CD8-positive, alpha-beta memory T cell (primary cell): ENCODE measurements at regions not wholly inside any gene's neighbourhood (a gene's known extent, or its start where the extent isn't known, plus 50 kb on each side); places are given as distances from the start of the nearest gene placed in this dataset.

Experiments
- CTCF ChIA-PET: fragments of 350-600 bp; sonication (Branson Sonifier 250); formaldehyde crosslinking; loops from one replicate; lab custom pipeline; 2021; ENCODE audit warnings: antibody characterized with exemption; lab: Charles Lee
- POLR2A ChIA-PET: fragments of 350-600 bp; sonication (Branson Sonifier 250); formaldehyde crosslinking; loops from one replicate; lab custom pipeline; 2021; ENCODE audit warnings: antibody characterized with exemption; lab: Charles Lee
- DNase-seq, 5 donors: peaks; one replicate each; pipeline versions ENCODE4 v3.0.0 to v3.0.0-alpha.2; 2020 to 2022; ENCODE audit warnings: mixed read lengths in 1 of 5
- H3K27ac ChIP-seq: one replicate; pipeline ENCODE4 v1.7.0; 2013; ENCODE audit warnings: low read depth, mild to moderate bottlenecking, low read length, moderate library complexity
- H3K27me3 ChIP-seq: 2 replicates; pipeline ENCODE4 v1.7.0; 2013; ENCODE audit warnings: low read length, mild to moderate bottlenecking; ENCODE audit not compliant: insufficient read depth, poor library complexity, severe bottlenecking
- H3K36me3 ChIP-seq: 2 replicates; pipeline ENCODE4 v1.7.0; 2013; ENCODE audit warnings: mild to moderate bottlenecking, low read length, moderate library complexity; ENCODE audit not compliant: insufficient read depth
- H3K4me1 ChIP-seq: 2 replicates; pipeline ENCODE4 v1.7.0; 2013; ENCODE audit warnings: mild to moderate bottlenecking, low read length, moderate library complexity; ENCODE audit not compliant: insufficient read depth
- H3K4me3 ChIP-seq: 2 replicates; pipeline ENCODE4 v1.7.0; 2013; ENCODE audit warnings: mild to moderate bottlenecking, low read length
- H3K9me3 ChIP-seq: 2 replicates; pipeline ENCODE4 v1.7.0; 2013; ENCODE audit warnings: mild to moderate bottlenecking, low read length
- H3K27ac Mint-ChIP-seq, 8 donors: one replicate each; pipeline ENCODE4 v1.8.0; 2020 to 2021; ENCODE audit warnings: mixed read lengths in 8 of 8, mild to moderate bottlenecking in 6 of 8, inconsistent platforms in 3 of 8, moderate library complexity in 3 of 8
- H3K27me3 Mint-ChIP-seq, 2 donors: one replicate each; pipeline ENCODE4 v1.8.0; 2020 to 2021; ENCODE audit warnings: mixed read lengths in 2 of 2, mild to moderate bottlenecking in 1 of 2, moderate library complexity in 1 of 2
- H3K36me3 Mint-ChIP-seq, 3 donors: one replicate each; pipeline ENCODE4 v1.8.0; 2020 to 2021; ENCODE audit warnings: mixed read lengths in 3 of 3, inconsistent platforms in 1 of 3, mild to moderate bottlenecking in 1 of 3
- H3K4me1 Mint-ChIP-seq, 3 donors: one replicate each; pipeline ENCODE4 v1.8.0; 2020 to 2021; ENCODE audit warnings: mixed read lengths in 3 of 3, inconsistent platforms in 1 of 3, mild to moderate bottlenecking in 1 of 3
- H3K4me3 Mint-ChIP-seq, 7 donors: one replicate each; pipeline ENCODE4 v1.8.0; 2020 to 2021; ENCODE audit warnings: mixed read lengths in 7 of 7, mild to moderate bottlenecking in 6 of 7, moderate library complexity in 4 of 7, inconsistent platforms in 2 of 7
- H3K9me3 Mint-ChIP-seq, 5 donors: one replicate each; pipeline ENCODE4 v1.8.0; 2020 to 2022; ENCODE audit warnings: mixed read lengths in 5 of 5, mild to moderate bottlenecking in 3 of 5, moderate library complexity in 2 of 5, inconsistent platforms in 1 of 5

GRCh38 chr16:76182041-76182635 is 95.1 kb upstream of the CNTNAP4 start:
- Histone ChIP-seq H3K4me3 (no peak overlapping the region), H3K36me3 (no peaks in the 10 kb centered on the region), H3K4me1 (no peaks in the 10 kb centered on the region), H3K27ac (no peak overlapping the region), H3K27me3 (no peaks in the 10 kb centered on the region), H3K9me3 (no peaks in the 10 kb centered on the region)
- POLR2A ChIA-PET = no interaction called here
- CTCF ChIA-PET = no interaction called here
- Mint-ChIP-seq H3K27me3 (no peaks in the 10 kb centered on the region), H3K36me3 (no peaks in the 10 kb centered on the region), H3K27ac (peak overlapping the region in 1 of 8 donors; percentile 50), H3K9me3 (peaks cover 7 to 20% (median 15%) of the 10 kb centered on the region in 5 donors), H3K4me1 (no peaks in the 10 kb centered on the region), H3K4me3 (no peak overlapping the region)
- no peak for DNase-seq

- Mint-ChIP-seq H3K36me3 (no peaks in the 10 kb centered on the region), H3K27me3 (no peaks in the 10 kb centered on the region), H3K9me3 (peaks cover 12 to 32% (median 16%) of the 10 kb centered on the region in 5 donors), H3K4me3 (no peak overlapping the region), H3K4me1 (no peaks in the 10 kb centered on the region), H3K27ac (no peak overlapping the region)
- H3K36me3 ChIP-seq = no peaks in the 10 kb centered on the region
- H3K27ac ChIP-seq = no peak overlapping the region
- ChIA-PET POLR2A (no interaction called here), CTCF (no interaction called here)
- no peaks in the 10 kb centered on the region for H3K4me1 ChIP-seq
- H3K27me3 ChIP-seq = no peaks in the 10 kb centered on the region
- H3K4me3 ChIP-seq = no peak overlapping the region
- no peak for DNase-seq
- H3K9me3 ChIP-seq = no peaks in the 10 kb centered on the region
These were observed 93.6 kb upstream of the CNTNAP4 start for GRCh38 chr16:76183647-76184046.

- Mint-ChIP-seq H3K27me3 (no peaks in the 10 kb centered on the region), H3K36me3 (no peaks in the 10 kb centered on the region), H3K4me1 (no peaks in the 10 kb centered on the region), H3K4me3 (no peak overlapping the region), H3K9me3 (peaks cover 10 to 26% (median 17%) of the 10 kb centered on the region in 5 donors), H3K27ac (no peak overlapping the region)
- CTCF ChIA-PET = no interaction called here
- Histone ChIP-seq H3K9me3 (no peaks in the 10 kb centered on the region), H3K4me3 (no peak overlapping the region), H3K4me1 (no peaks in the 10 kb centered on the region), H3K27me3 (no peaks in the 10 kb centered on the region), H3K27ac (no peak overlapping the region), H3K36me3 (no peaks in the 10 kb centered on the region)
- no peak for DNase-seq
- POLR2A ChIA-PET = no interaction called here
These were observed 87.1 kb upstream of the CNTNAP4 start for GRCh38 chr16:76190057-76190456.

GRCh38 chr16:76190480-76190879 is 86.7 kb upstream of the CNTNAP4 start:
- ChIA-PET CTCF (no interaction called here), POLR2A (no interaction called here)
- Histone ChIP-seq H3K27me3 (no peaks in the 10 kb centered on the region), H3K4me1 (no peaks in the 10 kb centered on the region), H3K27ac (no peak overlapping the region), H3K4me3 (no peak overlapping the region), H3K9me3 (no peaks in the 10 kb centered on the region), H3K36me3 (no peaks in the 10 kb centered on the region)
- no peaks in the 10 kb centered on the region for H3K4me1 Mint-ChIP-seq
- no peaks in the 10 kb centered on the region for H3K36me3 Mint-ChIP-seq
- no peak overlapping the region for H3K27ac Mint-ChIP-seq
- no peak for DNase-seq
- peaks cover 10 to 26% (median 17%) of the 10 kb centered on the region in 5 donors for H3K9me3 Mint-ChIP-seq
- H3K4me3 Mint-ChIP-seq = no peak overlapping the region
- no peaks in the 10 kb centered on the region for H3K27me3 Mint-ChIP-seq

GRCh38 chr16:76193906-76194615 is 83.1 kb upstream of the CNTNAP4 start:
- Mint-ChIP-seq H3K4me3 (no peak overlapping the region), H3K9me3 (peaks cover under 1 to 12% (median 4%) of the 10 kb centered on the region in 5 donors), H3K4me1 (no peaks in the 10 kb centered on the region), H3K27me3 (no peaks in the 10 kb centered on the region), H3K36me3 (no peaks in the 10 kb centered on the region), H3K27ac (no peak overlapping the region)
- H3K27ac ChIP-seq = no peak overlapping the region
- ChIA-PET POLR2A (no interaction called here), CTCF (no interaction called here)
- DNase-seq = no peak
- H3K36me3 ChIP-seq = no peaks in the 10 kb centered on the region
- no peaks in the 10 kb centered on the region for H3K27me3 ChIP-seq
- no peaks in the 10 kb centered on the region for H3K9me3 ChIP-seq
- H3K4me3 ChIP-seq = no peak overlapping the region
- no peaks in the 10 kb centered on the region for H3K4me1 ChIP-seq

GRCh38 chr16:76194616-76195015 is 82.6 kb upstream of the CNTNAP4 start:
- CTCF ChIA-PET = no interaction called here
- H3K27me3 Mint-ChIP-seq = no peaks in the 10 kb centered on the region
- H3K9me3 Mint-ChIP-seq = peaks cover 0 to 12% (median 4%) of the 10 kb centered on the region in 5 donors
- DNase-seq = no peak
- POLR2A ChIA-PET = no interaction called here
- Histone ChIP-seq H3K27ac (no peak overlapping the region), H3K27me3 (no peaks in the 10 kb centered on the region), H3K9me3 (no peaks in the 10 kb centered on the region), H3K4me3 (no peak overlapping the region), H3K4me1 (no peaks in the 10 kb centered on the region), H3K36me3 (no peaks in the 10 kb centered on the region)
- H3K27ac Mint-ChIP-seq = no peak overlapping the region
- H3K4me1 Mint-ChIP-seq = no peaks in the 10 kb centered on the region
- no peaks in the 10 kb centered on the region for H3K36me3 Mint-ChIP-seq
- H3K4me3 Mint-ChIP-seq = no peak overlapping the region

- Mint-ChIP-seq H3K4me1 (no peaks in the 10 kb centered on the region), H3K27me3 (no peaks in the 10 kb centered on the region), H3K36me3 (no peaks in the 10 kb centered on the region), H3K4me3 (no peak overlapping the region), H3K27ac (no peak overlapping the region), H3K9me3 (peaks cover 0 to 12% (median 4%) of the 10 kb centered on the region in 5 donors)
- no peak overlapping the region for H3K27ac ChIP-seq
- H3K4me1 ChIP-seq = no peaks in the 10 kb centered on the region
- no peak overlapping the region for H3K4me3 ChIP-seq
- POLR2A ChIA-PET = no interaction called here
- no peaks in the 10 kb centered on the region for H3K27me3 ChIP-seq
- DNase-seq = no peak
- CTCF ChIA-PET = no interaction called here
- H3K36me3 ChIP-seq = no peaks in the 10 kb centered on the region
- H3K9me3 ChIP-seq = no peaks in the 10 kb centered on the region
These were observed 82.1 kb upstream of the CNTNAP4 start for GRCh38 chr16:76195056-76195455.

GRCh38 chr16:76195648-76196047 is 81.6 kb upstream of the CNTNAP4 start:
- H3K36me3 Mint-ChIP-seq = no peaks in the 10 kb centered on the region
- no peak overlapping the region for H3K27ac Mint-ChIP-seq
- H3K4me3 Mint-ChIP-seq = no peak overlapping the region
- H3K27ac ChIP-seq = no peak overlapping the region
- ChIA-PET POLR2A (no interaction called here), CTCF (no interaction called here)
- no peak overlapping the region for H3K4me3 ChIP-seq
- no peaks in the 10 kb centered on the region for H3K4me1 ChIP-seq
- H3K4me1 Mint-ChIP-seq = no peaks in the 10 kb centered on the region
- no peaks in the 10 kb centered on the region for H3K27me3 ChIP-seq
- H3K9me3 ChIP-seq = no peaks in the 10 kb centered on the region
- no peaks in the 10 kb centered on the region for H3K27me3 Mint-ChIP-seq
- peaks cover 0 to 11% (median 4%) of the 10 kb centered on the region in 5 donors for H3K9me3 Mint-ChIP-seq
- no peaks in the 10 kb centered on the region for H3K36me3 ChIP-seq
- DNase-seq = no peak
